GM21515 (cell line): ENCODE measurements at regions not wholly inside any gene's neighbourhood (a gene's known extent, or its start where the extent isn't known, plus 50 kb on each side); places are given as distances from the start of the nearest gene placed in this dataset.

Experiments
- ATAC-seq: cut with Tn5 transposase; IDR thresholded peaks from one replicate; pipeline ENCODE4 v1.9.1; 2021; ENCODE audit not compliant: unreplicated experiment

- no peak for ATAC-seq
Observed at GRCh38 chr20:60715172-60715571, 536.9 kb upstream of the CDH4 start.

GRCh38 chr20:60718743-60719480 is 533.1 kb upstream of the CDH4 start:
- ATAC-seq, result no peak

GRCh38 chr20:60725311-60725906 is 526.7 kb upstream of the CDH4 start:
- no peak for ATAC-seq

GRCh38 chr20:60727425-60727824 is 524.6 kb upstream of the CDH4 start:
- no peak for ATAC-seq

- ATAC-seq, result no peak
Observed at GRCh38 chr20:60728705-60729104, 523.4 kb upstream of the CDH4 start.

GRCh38 chr20:60729135-60729900 is 522.7 kb upstream of the CDH4 start:
- ATAC-seq, result no peak

- no peak for ATAC-seq
Observed at GRCh38 chr20:60732322-60732721, 519.7 kb upstream of the CDH4 start.

GRCh38 chr20:60748086-60748485 is 504.0 kb upstream of the CDH4 start:
- no peak for ATAC-seq

GRCh38 chr20:60749804-60750602 is 502.1 kb upstream of the CDH4 start:
- no peak for ATAC-seq

GRCh38 chr20:60750909-60751308 is 501.2 kb upstream of the CDH4 start:
- ATAC-seq, result no peak

GRCh38 chr20:60751826-60752225 is 500.2 kb upstream of the CDH4 start:
- ATAC-seq, result no peak

- ATAC-seq, result no peak
Observed at GRCh38 chr20:60752741-60753420, 499.2 kb upstream of the CDH4 start.

GRCh38 chr20:60754856-60755255 is 497.2 kb upstream of the CDH4 start:
- no peak for ATAC-seq

GRCh38 chr20:60759651-60760050 is 492.4 kb upstream of the CDH4 start:
- no peak for ATAC-seq

- no peak for ATAC-seq
Observed at GRCh38 chr20:60760256-60761000, 491.6 kb upstream of the CDH4 start.

GRCh38 chr20:60761056-60761455 is 491.0 kb upstream of the CDH4 start:
- ATAC-seq, result no peak

GRCh38 chr20:60762386-60762785 is 489.7 kb upstream of the CDH4 start:
- no peak for ATAC-seq

GRCh38 chr20:60764328-60764727 is 487.7 kb upstream of the CDH4 start:
- no peak for ATAC-seq

GRCh38 chr20:60764771-60765170 is 487.3 kb upstream of the CDH4 start:
- no peak for ATAC-seq

- ATAC-seq, result no peak
Observed at GRCh38 chr20:60765821-60766403, 486.1 kb upstream of the CDH4 start.
